Fibroblast of lung (primary cell): ENCODE measurements at regions not wholly inside any gene's neighbourhood (a gene's known extent, or its start where the extent isn't known, plus 50 kb on each side); places are given as distances from the start of the nearest gene placed in this dataset.

Experiments
- DNase-seq, 2 donors: peaks; one replicate each; pipeline versions ENCODE4 v3.0.0 to v3.0.0-alpha.2; 2010; ENCODE audit warnings: low read depth in 2 of 2
- H2AFZ ChIP-seq: 2 replicates; pipeline ENCODE4 v1.5.1; 2012; ENCODE audit warnings: low read length, control low read depth, inconsistent platforms
- H3K27ac ChIP-seq: 2 replicates; pipeline ENCODE4 v1.5.1; 2011; ENCODE audit warnings: low read length, control low read depth; ENCODE audit not compliant: insufficient read depth
- H3K27me3 ChIP-seq: 2 replicates; pipeline ENCODE4 v1.5.1; 2011; ENCODE audit warnings: mild to moderate bottlenecking, low read length; ENCODE audit not compliant: control insufficient read depth, insufficient read depth
- H3K36me3 ChIP-seq: 2 replicates; pipeline ENCODE4 v1.5.1; 2011; ENCODE audit warnings: low read length; ENCODE audit not compliant: control insufficient read depth, insufficient read depth
- H3K4me1 ChIP-seq: 2 replicates; pipeline ENCODE4 v1.5.1; 2011; ENCODE audit warnings: low read length; ENCODE audit not compliant: control insufficient read depth, insufficient read depth; ENCODE audit errors: extremely low read depth
- H3K4me2 ChIP-seq: 2 replicates; pipeline ENCODE4 v1.5.1; 2011; ENCODE audit warnings: low read length, control low read depth; ENCODE audit not compliant: insufficient read depth; ENCODE audit errors: extremely low read depth
- H3K4me3 ChIP-seq, 4 experiments: fragments of 200-600 bp in 1 of 4; sonication (generic) in 1 of 4; replicated peaks in 1 of 4; 2 replicates each; pipeline ENCODE4 v1.5.1; 2011 to 2016; ENCODE audit warnings: low read length in 4 of 4, low read depth in 3 of 4, mild to moderate bottlenecking in 3 of 4, control low read depth in 2 of 4, inconsistent platforms in 1 of 4, mixed read lengths in 1 of 4; ENCODE audit not compliant: insufficient read depth in 1 of 4; ENCODE audit errors: control extremely low read depth in 1 of 4
- H3K79me2 ChIP-seq: 2 replicates; pipeline ENCODE4 v1.5.1; 2012; ENCODE audit warnings: mild to moderate bottlenecking, low read length, inconsistent platforms; ENCODE audit not compliant: control insufficient read depth, insufficient read depth
- H3K9ac ChIP-seq: 2 replicates; pipeline ENCODE4 v1.5.1; 2011; ENCODE audit warnings: mild to moderate bottlenecking, low read length, control low read depth; ENCODE audit not compliant: insufficient read depth
- H3K9me3 ChIP-seq: 2 replicates; pipeline ENCODE4 v1.5.1; 2012; ENCODE audit warnings: low read depth, low read length; ENCODE audit not compliant: control insufficient read depth, insufficient read depth
- H4K20me1 ChIP-seq: 2 replicates; pipeline ENCODE4 v1.5.1; 2011; ENCODE audit warnings: low read length; ENCODE audit not compliant: control insufficient read depth, insufficient read depth; ENCODE audit errors: extremely low read depth
- EZH2 ChIP-seq: IDR thresholded peaks from 2 replicates; pipeline ENCODE4 v1.5.1; 2012; ENCODE audit warnings: low read length, control low read depth, mild to moderate bottlenecking; ENCODE audit errors: missing control alignments
- TF ChIP-seq, protein P1 (sequence below), 2 donors: IDR thresholded peaks in 1 of 2; conservative IDR thresholded peaks in 1 of 2; 1 replicate in 1 of 2; 2 replicates in 1 of 2; pipeline ENCODE4 v1.5.1; 2011 to 2012; ENCODE audit warnings: low read length in 2 of 2, control low read depth in 1 of 2, inconsistent platforms in 1 of 2, low read depth in 1 of 2, mild to moderate bottlenecking in 1 of 2

DNA sequence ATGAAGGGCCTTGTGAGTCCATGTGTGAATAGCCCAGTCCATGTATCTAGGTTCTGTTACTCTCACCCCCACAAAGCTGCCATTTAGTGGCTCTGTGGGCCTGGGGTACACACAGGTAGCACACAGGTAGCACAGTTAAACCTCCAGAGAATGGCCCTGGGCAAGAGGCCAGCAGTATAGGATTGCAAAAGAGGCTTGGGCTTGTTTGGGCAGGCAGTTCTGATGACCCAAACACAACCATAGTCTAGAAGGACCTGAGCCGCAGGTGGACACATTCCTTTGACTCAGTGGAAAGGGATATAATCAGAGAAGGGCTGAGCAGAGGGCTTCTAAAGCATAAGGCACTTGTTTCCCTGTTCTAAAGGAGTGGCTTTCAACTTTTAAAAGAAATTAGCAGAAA is 326.8 kb upstream of the SGCD start:
- Histone ChIP-seq H3K4me1 (no peaks in the 10 kb centered on the region), H2AFZ (no peak overlapping the region), H3K9me3 (no peaks in the 10 kb centered on the region), H3K9ac (no peak overlapping the region), H3K79me2 (no peaks in the 10 kb centered on the region), H3K4me2 (no peak overlapping the region), H3K27me3 (no peaks in the 10 kb centered on the region), H3K4me3 (no peak overlapping the region), H3K27ac (no peak overlapping the region), H4K20me1 (no peaks in the 10 kb centered on the region), H3K36me3 (no peaks in the 10 kb centered on the region)
- no peak for DNase-seq
- TF ChIP-seq, protein P1, sequence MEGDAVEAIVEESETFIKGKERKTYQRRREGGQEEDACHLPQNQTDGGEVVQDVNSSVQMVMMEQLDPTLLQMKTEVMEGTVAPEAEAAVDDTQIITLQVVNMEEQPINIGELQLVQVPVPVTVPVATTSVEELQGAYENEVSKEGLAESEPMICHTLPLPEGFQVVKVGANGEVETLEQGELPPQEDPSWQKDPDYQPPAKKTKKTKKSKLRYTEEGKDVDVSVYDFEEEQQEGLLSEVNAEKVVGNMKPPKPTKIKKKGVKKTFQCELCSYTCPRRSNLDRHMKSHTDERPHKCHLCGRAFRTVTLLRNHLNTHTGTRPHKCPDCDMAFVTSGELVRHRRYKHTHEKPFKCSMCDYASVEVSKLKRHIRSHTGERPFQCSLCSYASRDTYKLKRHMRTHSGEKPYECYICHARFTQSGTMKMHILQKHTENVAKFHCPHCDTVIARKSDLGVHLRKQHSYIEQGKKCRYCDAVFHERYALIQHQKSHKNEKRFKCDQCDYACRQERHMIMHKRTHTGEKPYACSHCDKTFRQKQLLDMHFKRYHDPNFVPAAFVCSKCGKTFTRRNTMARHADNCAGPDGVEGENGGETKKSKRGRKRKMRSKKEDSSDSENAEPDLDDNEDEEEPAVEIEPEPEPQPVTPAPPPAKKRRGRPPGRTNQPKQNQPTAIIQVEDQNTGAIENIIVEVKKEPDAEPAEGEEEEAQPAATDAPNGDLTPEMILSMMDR (conservative IDR thresholded peaks at IDR 0.05 in 1 of 2, IDR thresholded peaks at IDR 0.05 in 1 of 2; ENCODE audit: low read depth in 1 of 2, low read length in 2 of 2), result no peak
- TF ChIP-seq EZH2, result no peak

DNA sequence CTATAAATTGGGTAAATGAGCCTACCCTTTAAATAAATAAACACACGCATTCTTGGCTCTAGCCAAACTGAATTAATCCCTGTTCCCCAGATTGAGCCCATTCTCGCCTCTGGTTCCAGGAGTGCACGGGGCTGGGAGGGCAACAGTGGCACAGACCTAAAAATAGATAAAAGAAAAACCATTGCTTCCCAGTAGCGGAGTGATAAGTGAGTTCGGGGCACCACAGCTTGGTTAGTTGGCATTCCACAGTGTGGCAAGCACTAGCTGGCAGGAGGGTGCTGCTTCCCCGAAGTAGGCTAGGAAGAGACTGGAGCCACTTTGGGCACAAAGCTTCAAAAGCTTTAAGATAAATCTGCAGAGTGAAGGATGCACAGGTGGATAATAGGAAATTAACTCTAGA is 322.2 kb upstream of the SGCD start:
- Histone ChIP-seq H3K79me2 (no peaks in the 10 kb centered on the region), H3K27ac (no peak overlapping the region), H3K9me3 (no peaks in the 10 kb centered on the region), H3K36me3 (no peaks in the 10 kb centered on the region), H2AFZ (no peak overlapping the region), H3K9ac (no peak overlapping the region), H4K20me1 (no peaks in the 10 kb centered on the region), H3K4me3 (no peak overlapping the region), H3K27me3 (no peaks in the 10 kb centered on the region), H3K4me2 (no peak overlapping the region), H3K4me1 (no peaks in the 10 kb centered on the region)
- DNase-seq, result no peak
- TF ChIP-seq, protein P1 (conservative IDR thresholded peaks at IDR 0.05 in 1 of 2, IDR thresholded peaks at IDR 0.05 in 1 of 2; ENCODE audit: low read depth in 1 of 2, low read length in 2 of 2), result no peak
- TF ChIP-seq EZH2, result no peak

DNA sequence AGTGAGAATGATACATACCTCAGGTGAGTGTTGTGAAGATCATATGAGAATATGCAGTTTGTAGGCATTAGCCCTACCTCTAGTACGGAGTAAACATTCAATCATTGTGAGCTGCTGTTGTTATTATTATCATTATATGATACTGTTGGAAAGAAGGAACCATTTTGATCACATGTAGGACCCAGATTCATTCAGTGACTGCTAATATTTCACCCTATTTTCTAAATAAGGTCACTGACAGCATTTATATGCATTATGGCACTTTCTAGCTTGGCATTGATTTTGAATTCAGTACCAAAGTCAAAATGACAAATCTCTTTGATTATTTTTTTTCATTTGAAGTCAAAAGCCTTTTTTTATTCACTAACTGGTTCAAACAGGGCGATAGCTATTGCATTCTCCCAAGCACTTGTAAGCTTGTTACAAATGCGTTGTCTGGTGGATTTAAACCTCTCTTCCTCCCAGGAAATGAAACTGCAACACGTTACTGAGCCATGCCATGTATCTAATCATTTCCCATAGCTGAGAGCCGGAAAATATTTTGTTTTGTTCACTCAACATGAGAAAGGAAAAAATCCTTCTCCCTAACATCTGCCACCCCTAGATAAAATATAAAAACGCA is 320.8 kb upstream of the SGCD start:
- no peaks in the 10 kb centered on the region for H3K4me1 ChIP-seq
- H3K4me2 ChIP-seq, result no peak overlapping the region
- DNase-seq, result no peak
- H3K27me3 ChIP-seq, result no peaks in the 10 kb centered on the region
- no peaks in the 10 kb centered on the region for H4K20me1 ChIP-seq
- H3K9me3 ChIP-seq, result no peaks in the 10 kb centered on the region
- no peaks in the 10 kb centered on the region for H3K79me2 ChIP-seq
- no peak overlapping the region for H2AFZ ChIP-seq
- H3K27ac ChIP-seq, result no peak overlapping the region
- H3K36me3 ChIP-seq, result no peaks in the 10 kb centered on the region
- TF ChIP-seq, protein P1 (conservative IDR thresholded peaks at IDR 0.05 in 1 of 2, IDR thresholded peaks at IDR 0.05 in 1 of 2; ENCODE audit: low read depth in 1 of 2, low read length in 2 of 2), result no peak
- TF ChIP-seq EZH2, result no peak
- no peak overlapping the region for H3K4me3 ChIP-seq
- no peak overlapping the region for H3K9ac ChIP-seq
